GM12892 (cell line): ENCODE measurements at regions not wholly inside any gene's neighbourhood (a gene's known extent, or its start where the extent isn't known, plus 50 kb on each side); places are given as distances from the start of the nearest gene placed in this dataset.

Experiments used
- POLR2AphosphoS5 ChIP-seq: IDR thresholded peaks from 2 replicates; pipeline ENCODE4 v1.6.1; 2011; ENCODE audit warnings: low read depth, low read length, control low read depth
- TAF1 ChIP-seq: IDR thresholded peaks from 2 replicates; pipeline ENCODE4 v1.6.1; 2011; ENCODE audit warnings: low read depth, mild to moderate bottlenecking, control low read depth, low read length, borderline replicate concordance

DNA sequence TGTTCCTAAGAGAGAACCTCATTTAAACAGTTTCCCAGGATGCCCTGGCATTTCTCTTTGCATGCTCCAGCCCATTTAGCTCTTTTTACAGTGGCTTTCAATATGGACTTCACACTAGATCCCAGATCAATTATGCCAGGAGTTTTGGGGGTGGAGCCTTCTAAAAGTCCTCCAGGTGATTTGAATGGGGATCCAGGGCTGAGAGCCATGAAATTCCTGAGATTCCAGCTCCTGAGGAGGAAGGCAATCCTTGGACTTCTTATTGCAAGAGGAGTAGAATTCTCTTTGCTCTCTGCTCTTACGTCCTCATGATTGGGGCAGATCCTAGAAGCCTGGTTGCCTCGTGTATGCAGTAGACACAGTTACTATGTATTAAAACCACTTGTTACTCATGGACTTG lies 184.2 kb downstream of the DHX35 start:
- no peak for TF ChIP-seq TAF1
- no peak for TF ChIP-seq POLR2AphosphoS5
